Progenitor cell of endocrine pancreas (in vitro differentiated cells): ENCODE measurements at regions not wholly inside any gene's neighbourhood (a gene's known extent, or its start where the extent isn't known, plus 50 kb on each side); places are given as distances from the start of the nearest gene placed in this dataset.

ENCODE experiments used
- DNase-seq: peaks from one replicate; pipeline ENCODE4 v3.0.0; 2021; ENCODE audit warnings: low spot score; ENCODE audit not compliant: unreplicated experiment
- H3K27ac Mint-ChIP-seq: 2 replicates; pipeline ENCODE4 v1.8.0; 2021; ENCODE audit warnings: mild to moderate bottlenecking, moderate library complexity, mixed read lengths
- H3K27me3 Mint-ChIP-seq: 2 replicates; pipeline ENCODE4 v1.8.0; 2021; ENCODE audit warnings: mixed read lengths
- H3K36me3 Mint-ChIP-seq: 2 replicates; pipeline ENCODE4 v1.8.0; 2022; ENCODE audit warnings: mixed read lengths; ENCODE audit not compliant: insufficient read depth
- H3K4me1 Mint-ChIP-seq: 2 replicates; pipeline ENCODE4 v1.8.0; 2021; ENCODE audit warnings: low read depth, mixed read lengths
- H3K4me3 Mint-ChIP-seq: 2 replicates; pipeline ENCODE4 v1.8.0; 2021; ENCODE audit warnings: low read depth, mild to moderate bottlenecking, moderate library complexity, mixed read lengths
- H3K9me3 Mint-ChIP-seq: 2 replicates; pipeline ENCODE4 v1.8.0; 2021; ENCODE audit warnings: low read depth, mixed read lengths
- CTCF ChIP-seq: fragments of 200-600 bp; sonication (generic); IDR thresholded peaks from one replicate; pipeline ENCODE4 v1.5.0; 2021; ENCODE audit warnings: antibody characterized with exemption, mild to moderate bottlenecking; ENCODE audit not compliant: unreplicated experiment

- no peak for TF ChIP-seq CTCF
- H3K27me3 Mint-ChIP-seq, result no peaks in the 10 kb centered on the region
- H3K4me3 Mint-ChIP-seq, result no peak overlapping the region
- H3K36me3 Mint-ChIP-seq, result no peaks in the 10 kb centered on the region
- DNase-seq, result no peak
- H3K27ac Mint-ChIP-seq, result no peak overlapping the region
- H3K9me3 Mint-ChIP-seq, result no peaks in the 10 kb centered on the region
- peaks cover 9% of the 10 kb centered on the region for H3K4me1 Mint-ChIP-seq
Observed at GRCh38 chr3:106570426-106570825, 701.6 kb upstream of the CBLB start.

DNA sequence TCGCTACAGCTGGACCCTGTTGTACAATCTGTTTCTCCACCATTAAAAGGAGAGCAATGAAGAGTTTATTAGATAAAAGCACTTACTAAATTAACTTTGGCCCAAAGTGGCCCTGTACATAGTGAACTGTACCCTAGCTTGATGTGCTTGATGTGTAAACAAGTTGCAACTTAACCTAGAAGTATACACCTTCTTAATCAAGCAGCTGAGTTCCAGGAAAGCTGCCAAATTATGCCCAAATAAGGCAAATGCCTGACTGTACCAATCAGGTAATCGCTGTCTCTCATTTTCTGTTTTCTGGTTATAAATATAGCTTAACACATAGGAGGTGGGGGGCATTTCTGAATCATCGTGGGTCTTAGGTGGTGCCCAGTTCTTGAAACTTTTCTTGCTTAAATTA lies 704.8 kb upstream of the CBLB start:
- TF ChIP-seq CTCF, result no peak
- Mint-ChIP-seq H3K36me3 (no peaks in the 10 kb centered on the region), H3K27ac (no peak overlapping the region), H3K9me3 (no peaks in the 10 kb centered on the region), H3K4me1 (peaks cover 7% of the 10 kb centered on the region), H3K4me3 (no peak overlapping the region), H3K27me3 (no peaks in the 10 kb centered on the region)
- DNase-seq, result no peak

DNA sequence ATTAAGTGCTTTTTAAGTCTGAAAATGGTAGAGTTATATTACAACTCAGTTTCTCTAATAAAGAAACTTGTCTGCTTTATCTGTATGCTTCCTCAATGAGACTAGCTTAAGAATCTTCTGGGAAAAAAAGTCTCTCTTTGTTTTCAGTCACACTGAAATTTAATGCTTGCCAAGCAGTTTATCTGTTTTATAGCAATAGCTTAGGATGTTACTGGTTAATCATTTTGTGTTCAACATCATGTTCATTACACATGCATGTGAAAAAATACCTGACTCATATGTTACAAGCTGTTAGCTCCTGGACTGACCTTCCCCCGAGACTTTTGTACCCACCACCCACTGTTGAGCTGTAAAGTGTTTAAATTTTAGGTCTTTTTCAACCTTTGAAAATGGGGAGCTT lies 706.2 kb upstream of the CBLB start:
- DNase-seq, result no peak
- Mint-ChIP-seq H3K27ac (no peak overlapping the region), H3K27me3 (no peaks in the 10 kb centered on the region), H3K36me3 (no peaks in the 10 kb centered on the region), H3K4me1 (peaks cover 7% of the 10 kb centered on the region), H3K9me3 (no peaks in the 10 kb centered on the region), H3K4me3 (no peak overlapping the region)
- TF ChIP-seq CTCF, result no peak

DNA sequence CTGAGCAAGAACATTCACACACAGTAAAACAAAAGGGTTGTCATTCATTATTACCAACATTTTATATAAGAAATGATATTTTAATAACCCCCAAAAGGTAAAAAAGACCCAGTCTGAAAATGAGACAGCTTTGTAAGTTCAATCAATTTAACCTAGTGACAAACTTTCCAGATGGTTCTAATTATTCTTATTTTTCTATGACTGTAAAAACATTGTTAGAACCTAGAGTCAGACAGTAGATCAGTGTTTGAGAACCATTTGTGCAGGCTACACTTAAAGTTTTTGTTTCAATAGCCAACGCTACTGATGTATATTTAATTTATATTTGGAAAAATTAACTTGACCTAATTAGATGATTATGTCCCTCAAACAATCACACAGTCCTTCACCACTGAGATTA lies 708.4 kb upstream of the CBLB start:
- DNase-seq, result no peak
- TF ChIP-seq CTCF, result no peak
- no peaks in the 10 kb centered on the region for H3K36me3 Mint-ChIP-seq
- H3K9me3 Mint-ChIP-seq, result peaks cover 3% of the 10 kb centered on the region
- no peaks in the 10 kb centered on the region for H3K27me3 Mint-ChIP-seq
- no peak overlapping the region for H3K4me3 Mint-ChIP-seq
- no peak overlapping the region for H3K27ac Mint-ChIP-seq
- H3K4me1 Mint-ChIP-seq, result peaks cover 1% of the 10 kb centered on the region

DNA sequence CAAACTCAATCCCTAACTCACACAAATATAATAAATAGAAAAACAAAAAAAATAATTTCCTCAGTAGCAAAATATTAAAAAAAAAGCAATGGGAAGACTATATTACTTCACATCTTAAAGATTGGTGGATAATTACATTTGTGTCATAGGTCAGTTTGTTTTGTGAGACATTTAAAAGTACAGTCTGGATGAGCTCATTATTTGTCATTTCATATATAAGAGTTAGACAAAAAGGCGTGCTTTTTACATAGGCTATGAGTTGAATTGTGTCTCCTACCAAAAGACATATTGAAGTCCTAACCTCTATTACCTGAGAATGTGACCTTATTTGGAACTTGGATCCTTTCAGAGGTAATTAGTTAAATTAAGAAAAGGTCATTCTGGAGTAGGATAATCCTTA lies 710.1 kb upstream of the CBLB start:
- Mint-ChIP-seq H3K4me1 (peaks cover under 1% of the 10 kb centered on the region), H3K36me3 (no peaks in the 10 kb centered on the region), H3K27me3 (no peaks in the 10 kb centered on the region), H3K9me3 (peaks cover 3% of the 10 kb centered on the region), H3K4me3 (no peak overlapping the region), H3K27ac (no peak overlapping the region)
- TF ChIP-seq CTCF, result no peak
- DNase-seq, result no peak
